ENCODE measurements at regions not wholly inside any gene's neighbourhood (a gene's known extent, or its start where the extent isn't known, plus 50 kb on each side); places are given as distances from the start of the nearest gene placed in this dataset.
A peak's percentile ranks its signal among the peaks of the same experiment; 100 is the strongest.

- no peak for DNase-seq
- Histone ChIP-seq H3K9ac (ENCODE audit: low read depth in 2 of 2, low read length in 2 of 2) (no peak overlapping the region), H3K4me3 (no peak overlapping the region), H3K36me3 (no peaks in the 10 kb centered on the region), H3K27ac (no peak overlapping the region), H3K27me3 (no peaks in the 10 kb centered on the region), H3K9me3 (no peaks in the 10 kb centered on the region), H3K4me1 (no peaks in the 10 kb centered on the region)
- intact Hi-C loops (cut with DNase I), result no loop called here
- TF ChIP-seq CTCF (IDR thresholded peaks at IDR 0.05), result no peak
Measured at GRCh38 chr2:43077876-43078275, 148.5 kb downstream of the ZFP36L2 start.

GRCh38 chr2:43076676-43077075 lies 149.7 kb downstream of the ZFP36L2 start:
- no peaks in the 10 kb centered on the region for H3K27me3 ChIP-seq
- TF ChIP-seq CTCF (IDR thresholded peaks at IDR 0.05), result no peak
- no peak overlapping the region for H3K27ac ChIP-seq
- DNase-seq, result no peak
- no peaks in the 10 kb centered on the region for H3K9me3 ChIP-seq
- no peaks in the 10 kb centered on the region for H3K4me1 ChIP-seq
- H3K4me3 ChIP-seq, result no peak overlapping the region
- no peak overlapping the region for H3K9ac ChIP-seq (ENCODE audit: low read depth in 2 of 2, low read length in 2 of 2)
- intact Hi-C loops (cut with DNase I), result no loop called here
- no peaks in the 10 kb centered on the region for H3K36me3 ChIP-seq

- Histone ChIP-seq H3K9ac (ENCODE audit: low read depth in 2 of 2, low read length in 2 of 2) (peak overlapping the region in 1 of 2 donors; percentile 28), H3K9me3 (no peaks in the 10 kb centered on the region), H3K36me3 (no peaks in the 10 kb centered on the region), H3K4me1 (no peaks in the 10 kb centered on the region), H3K4me3 (no peak overlapping the region), H3K27me3 (no peaks in the 10 kb centered on the region), H3K27ac (peak overlapping the region; percentile 9)
- no peak for DNase-seq
- no peak for TF ChIP-seq CTCF (IDR thresholded peaks at IDR 0.05)
- intact Hi-C loops (cut with DNase I), result no loop called here
Measured at GRCh38 chr2:43075811-43076585, 150.4 kb downstream of the ZFP36L2 start.

- TF ChIP-seq CTCF (IDR thresholded peaks at IDR 0.05), result no peak
Measured at GRCh38 chr2:43075054-43075593, 151.3 kb downstream of the ZFP36L2 start.

GRCh38 chr2:43074592-43075053 lies 151.8 kb downstream of the ZFP36L2 start:
- Histone ChIP-seq H3K27ac (peak overlapping the region; percentile 46), H3K4me3 (no peak overlapping the region), H3K4me1 (no peaks in the 10 kb centered on the region), H3K36me3 (no peaks in the 10 kb centered on the region), H3K9me3 (no peaks in the 10 kb centered on the region), H3K27me3 (no peaks in the 10 kb centered on the region), H3K9ac (ENCODE audit: low read depth in 2 of 2, low read length in 2 of 2) (no peak overlapping the region)
- TF ChIP-seq CTCF (IDR thresholded peaks at IDR 0.05), result no peak
- DNase-seq, result no peak
- intact Hi-C loops (cut with DNase I), result no loop called here

More at GRCh38 chr2:43075054-43075593, 151.3 kb downstream of the ZFP36L2 start:
- Histone ChIP-seq H3K9ac (ENCODE audit: low read depth in 2 of 2, low read length in 2 of 2) (peak overlapping the region in 1 of 2 donors; percentile 28), H3K27ac (peak overlapping the region; percentile 46), H3K4me3 (no peak overlapping the region), H3K27me3 (no peaks in the 10 kb centered on the region), H3K36me3 (no peaks in the 10 kb centered on the region), H3K4me1 (no peaks in the 10 kb centered on the region), H3K9me3 (no peaks in the 10 kb centered on the region)
- DNase-seq, result peak; percentile 49
- intact Hi-C loops (cut with DNase I), result no loop called here
